ENCODE measurements at regions not wholly inside any gene's neighbourhood (a gene's known extent, or its start where the extent isn't known, plus 50 kb on each side); places are given as distances from the start of the nearest gene placed in this dataset.

- TF ChIP-seq CTCF (IDR thresholded peaks at IDR 0.05; ENCODE audit: low read depth, low read length) = no peak
- no peak overlapping the region for H3K4me3 ChIP-seq (ENCODE audit: low read depth, low read length)
- H3K9me3 ChIP-seq (ENCODE audit: severe bottlenecking) = no peaks in the 10 kb centered on the region
- H3K36me3 ChIP-seq = no peaks in the 10 kb centered on the region
- H3K27me3 ChIP-seq (ENCODE audit: insufficient read depth, low read depth, severe bottlenecking) = peaks cover 14% of the 10 kb centered on the region
- H3K27ac ChIP-seq = no peak overlapping the region
- DNase-seq = no peak
Observed at GRCh38 chr16:73526011-73526804, 478.3 kb upstream of the ZFHX3 start.

GRCh38 chr16:73523209-73523608, 475.3 kb upstream of the ZFHX3 start:
- peaks cover 14% of the 10 kb centered on the region for H3K27me3 ChIP-seq (ENCODE audit: insufficient read depth, low read depth, severe bottlenecking)
- no peaks in the 10 kb centered on the region for H3K9me3 ChIP-seq (ENCODE audit: severe bottlenecking)
- no peak for DNase-seq
- H3K4me3 ChIP-seq (ENCODE audit: low read depth, low read length) = no peak overlapping the region
- TF ChIP-seq CTCF (IDR thresholded peaks at IDR 0.05; ENCODE audit: low read depth, low read length) = no peak
- H3K36me3 ChIP-seq = no peaks in the 10 kb centered on the region
- no peak overlapping the region for H3K27ac ChIP-seq

GRCh38 chr16:73521499-73521898, 473.6 kb upstream of the ZFHX3 start:
- H3K27ac ChIP-seq = no peak overlapping the region
- H3K9me3 ChIP-seq (ENCODE audit: severe bottlenecking) = no peaks in the 10 kb centered on the region
- peaks cover 12% of the 10 kb centered on the region for H3K27me3 ChIP-seq (ENCODE audit: insufficient read depth, low read depth, severe bottlenecking)
- DNase-seq = no peak
- no peak overlapping the region for H3K4me3 ChIP-seq (ENCODE audit: low read depth, low read length)
- no peak for TF ChIP-seq CTCF (IDR thresholded peaks at IDR 0.05; ENCODE audit: low read depth, low read length)
- H3K36me3 ChIP-seq = no peaks in the 10 kb centered on the region

GRCh38 chr16:73515616-73516015, 467.7 kb upstream of the ZFHX3 start:
- peaks cover 2% of the 10 kb centered on the region for H3K27me3 ChIP-seq (ENCODE audit: insufficient read depth, low read depth, severe bottlenecking)
- TF ChIP-seq CTCF (IDR thresholded peaks at IDR 0.05; ENCODE audit: low read depth, low read length) = no peak
- H3K36me3 ChIP-seq = no peaks in the 10 kb centered on the region
- DNase-seq = no peak
- no peaks in the 10 kb centered on the region for H3K9me3 ChIP-seq (ENCODE audit: severe bottlenecking)
- H3K4me3 ChIP-seq (ENCODE audit: low read depth, low read length) = no peak overlapping the region
- no peak overlapping the region for H3K27ac ChIP-seq

- H3K27me3 ChIP-seq (ENCODE audit: insufficient read depth, low read depth, severe bottlenecking) = peaks cover 3% of the 10 kb centered on the region
- H3K4me3 ChIP-seq (ENCODE audit: low read depth, low read length) = no peak overlapping the region
- no peaks in the 10 kb centered on the region for H3K36me3 ChIP-seq
- no peak for TF ChIP-seq CTCF (IDR thresholded peaks at IDR 0.05; ENCODE audit: low read depth, low read length)
- H3K27ac ChIP-seq = no peak overlapping the region
- DNase-seq = no peak
- no peaks in the 10 kb centered on the region for H3K9me3 ChIP-seq (ENCODE audit: severe bottlenecking)
Observed at GRCh38 chr16:73510852-73511251, 462.9 kb upstream of the ZFHX3 start.

GRCh38 chr16:73506568-73507056, 458.7 kb upstream of the ZFHX3 start:
- H3K4me3 ChIP-seq (ENCODE audit: low read depth, low read length) = no peak overlapping the region
- no peak for TF ChIP-seq CTCF (IDR thresholded peaks at IDR 0.05; ENCODE audit: low read depth, low read length)
- no peaks in the 10 kb centered on the region for H3K36me3 ChIP-seq
- DNase-seq = no peak
- H3K27ac ChIP-seq = no peak overlapping the region
- H3K27me3 ChIP-seq (ENCODE audit: insufficient read depth, low read depth, severe bottlenecking) = peaks cover 19% of the 10 kb centered on the region
- H3K9me3 ChIP-seq (ENCODE audit: severe bottlenecking) = no peaks in the 10 kb centered on the region
